ENCODE measurements at regions not wholly inside any gene's neighbourhood (a gene's known extent, or its start where the extent isn't known, plus 50 kb on each side); places are given as distances from the start of the nearest gene placed in this dataset.

- ChIA-PET CTCF (interaction anchor here (0.6 kb wide), 1 partner anchor 389 kb away, joined by 3 read pairs; no protein-coding TSS in a partner anchor), POLR2A (no interaction called here)
- no peak overlapping the region for H3K4me3 ChIP-seq (ENCODE audit: low read depth, low read length)
- no peaks in the 10 kb centered on the region for H3K4me1 ChIP-seq (ENCODE audit: control insufficient read depth, insufficient read depth, low read length)
- no peaks in the 10 kb centered on the region for H3K9me3 ChIP-seq (ENCODE audit: control insufficient read depth, insufficient read depth, low read depth, low read length)
- no peaks in the 10 kb centered on the region for H3K36me3 ChIP-seq (ENCODE audit: control insufficient read depth in 2 of 2, insufficient read depth in 1 of 2, low read length in 2 of 2)
- TF ChIP-seq FEZF1 (tag by site-specific recombination; IDR thresholded peaks at IDR 0.05) (no peak), ZSCAN4 (tag by site-specific recombination; IDR thresholded peaks at IDR 0.05) (no peak), ZNF214 (tag by site-specific recombination; IDR thresholded peaks at IDR 0.05; ENCODE audit: borderline replicate concordance) (no peak), ZBTB49 (tag by site-specific recombination; IDR thresholded peaks at IDR 0.05; ENCODE audit: low read depth) (no peak), ZNF580 (tag by site-specific recombination; IDR thresholded peaks at IDR 0.05) (no peak), ZFP3 (tag by site-specific recombination; IDR thresholded peaks at IDR 0.05; ENCODE audit: low read depth) (no peak), ZNF48 (tag by site-specific recombination; IDR thresholded peaks at IDR 0.05) (no peak), ZNF843 (tag by site-specific recombination; IDR thresholded peaks at IDR 0.05) (no peak), ZNF239 (tag by site-specific recombination; IDR thresholded peaks at IDR 0.05) (no peak), ZBTB44 (tag by site-specific recombination; IDR thresholded peaks at IDR 0.05) (no peak), ZNF704 (tag by site-specific recombination; IDR thresholded peaks at IDR 0.05) (no peak), ZNF19 (tag by site-specific recombination; IDR thresholded peaks at IDR 0.05; ENCODE audit: low read depth) (no peak), ZFP41 (tag by site-specific recombination; IDR thresholded peaks at IDR 0.05; ENCODE audit: borderline replicate concordance) (no peak), SP7 (tag by site-specific recombination; IDR thresholded peaks at IDR 0.05) (no peak), ZFHX2 (tag by site-specific recombination; conservative IDR thresholded peaks at IDR 0.05) (no peak), GLIS2 (tag by site-specific recombination; IDR thresholded peaks at IDR 0.05) (no peak)
- H3K27ac ChIP-seq (ENCODE audit: extremely low read depth, low read depth, low read length) = no peak overlapping the region
These were observed 2027.7 kb downstream of the MRPL39 start for GRCh38 chr21:23579573-23579972.

- POLR2A ChIA-PET = no interaction called here
- no peak overlapping the region for H3K27ac ChIP-seq (ENCODE audit: extremely low read depth, low read depth, low read length)
- H3K9me3 ChIP-seq (ENCODE audit: control insufficient read depth, insufficient read depth, low read depth, low read length) = no peaks in the 10 kb centered on the region
- H3K36me3 ChIP-seq (ENCODE audit: control insufficient read depth in 2 of 2, insufficient read depth in 1 of 2, low read length in 2 of 2) = no peaks in the 10 kb centered on the region
- CTCF ChIA-PET = no interaction called here
- no peaks in the 10 kb centered on the region for H3K4me1 ChIP-seq (ENCODE audit: control insufficient read depth, insufficient read depth, low read length)
- H3K4me3 ChIP-seq (ENCODE audit: low read depth, low read length) = no peak overlapping the region
- no peak for TF ChIP-seq SP2 (tag by site-specific recombination; IDR thresholded peaks at IDR 0.05)
- no peak for TF ChIP-seq ZBTB8A (tag by site-specific recombination; IDR thresholded peaks at IDR 0.05)
- TF ChIP-seq KLF8 (tag by site-specific recombination; IDR thresholded peaks at IDR 0.05) = no peak
- no peak for TF ChIP-seq ZNF121 (tag by site-specific recombination; IDR thresholded peaks at IDR 0.05)
- TF ChIP-seq ZNF274 (IDR thresholded peaks at IDR 0.05; ENCODE audit: low read length) = no peak
- TF ChIP-seq ZNF274 (tag by site-specific recombination; IDR thresholded peaks at IDR 0.05; ENCODE audit: borderline replicate concordance) = no peak
- TF ChIP-seq ZBTB7A (tag by site-specific recombination; IDR thresholded peaks at IDR 0.05; ENCODE audit: low read depth) = no peak
- TF ChIP-seq ZNF174 (tag by site-specific recombination; IDR thresholded peaks at IDR 0.05) = no peak
- TF ChIP-seq ZBTB48 (tag by site-specific recombination; IDR thresholded peaks at IDR 0.05) = no peak
- no peak for TF ChIP-seq ZNF175 (tag by site-specific recombination; IDR thresholded peaks at IDR 0.05)
- no peak for TF ChIP-seq ZNF704 (tag by site-specific recombination; IDR thresholded peaks at IDR 0.05)
- TF ChIP-seq ZNF510 (tag by site-specific recombination; IDR thresholded peaks at IDR 0.05; ENCODE audit: insufficient replicate concordance) = no peak
- no peak for TF ChIP-seq YY2 (tag by site-specific recombination; IDR thresholded peaks at IDR 0.05)
- no peak for TF ChIP-seq ZNF777 (tag by site-specific recombination; IDR thresholded peaks at IDR 0.05; ENCODE audit: borderline replicate concordance)
- no peak for TF ChIP-seq ZNF433 (tag by site-specific recombination; IDR thresholded peaks at IDR 0.05; ENCODE audit: low read depth)
These were observed 2029.3 kb downstream of the MRPL39 start for GRCh38 chr21:23578027-23578426.

All from HEK293 (cell line).